Esophagus muscularis mucosa (tissue), 4 donors: ENCODE measurements at regions not wholly inside any gene's neighbourhood (a gene's known extent, or its start where the extent isn't known, plus 50 kb on each side); places are given as distances from the start of the nearest gene placed in this dataset.

Experiments used
- DNase-seq: peaks from one replicate; pipeline ENCODE4 v3.0.0-alpha.2; 2017; ENCODE audit errors: extremely low spot score
- H3K27ac ChIP-seq, 4 donors: fragments of 200-600 bp; sonication (generic); replicated peaks in 1 of 4; 1 replicate in 3 of 4; 2 replicates in 1 of 4; pipeline ENCODE4 v1.5.1; 2016 to 2019; ENCODE audit warnings: mild to moderate bottlenecking in 1 of 4
- H3K27me3 ChIP-seq, 4 donors: fragments of 200-600 bp; sonication (generic); one replicate each; pipeline versions ENCODE4 v1.5.1 to v1.6.0; 2016 to 2019
- H3K36me3 ChIP-seq, 4 donors: fragments of 200-600 bp; sonication (generic); one replicate each; pipeline ENCODE4 v1.5.1; 2016 to 2019
- H3K4me1 ChIP-seq, 4 donors: fragments of 200-600 bp; sonication (generic); one replicate each; pipeline ENCODE4 v1.5.1; 2016 to 2019
- H3K4me3 ChIP-seq, 4 donors: fragments of 200-600 bp; sonication (generic); 1 replicate in 2 of 4; 2 replicates in 2 of 4; pipeline ENCODE4 v1.5.1; 2016 to 2019; ENCODE audit warnings: mild to moderate bottlenecking in 4 of 4, moderate library complexity in 1 of 4
- H3K9me3 ChIP-seq, 4 donors: fragments of 200-600 bp; sonication (generic); 1 replicate in 3 of 4; 2 replicates in 1 of 4; pipeline ENCODE4 v1.5.1; 2016 to 2019
- CTCF ChIP-seq, 3 experiments: fragments of 200-600 bp in 2 of 3; fragments of 450-650 bp in 1 of 3; sonication (generic) in 2 of 3; IDR thresholded peaks; one replicate each; pipeline ENCODE4 v1.5.1; 2017 to 2019; ENCODE audit warnings: antibody characterized with exemption in 3 of 3, mild to moderate bottlenecking in 2 of 3, moderate library complexity in 1 of 3
- EP300 ChIP-seq: sonication (generic); formaldehyde crosslinking; IDR thresholded peaks from one replicate; pipeline ENCODE4 v1.6.1; 2017; ENCODE audit warnings: antibody characterized with exemption
- POLR2A ChIP-seq: fragments of 450-650 bp; IDR thresholded peaks from one replicate; pipeline ENCODE4 v1.6.1; 2017; ENCODE audit warnings: antibody characterized with exemption, moderate library complexity, mild to moderate bottlenecking, low read depth
- POLR2AphosphoS5 ChIP-seq, 2 donors: sonication (generic); formaldehyde crosslinking; IDR thresholded peaks; one replicate each; pipeline ENCODE4 v1.6.1; 2017; ENCODE audit warnings: antibody characterized with exemption in 2 of 2
- WGBS: methylation state at CpG from one replicate; pipeline ENCODE4 v1.1.5; 2018; 5-methylcytosine and 5-hydroxymethylcytosine counted together
- intact Hi-C: fragments of 100-400 bp; cut with DNase I; formaldehyde crosslinking; loops from one replicate; pipeline ENCODE4 v1.15.1; 2023

GRCh38 chr2:145984580-145984979 is 1464.7 kb upstream of the ZEB2 start:
- Histone ChIP-seq H3K4me1 (no peaks in the 10 kb centered on the region), H3K9me3 (no peaks in the 10 kb centered on the region), H3K36me3 (no peaks in the 10 kb centered on the region), H3K27me3 (no peaks in the 10 kb centered on the region), H3K27ac (no peak overlapping the region), H3K4me3 (no peak overlapping the region)
- TF ChIP-seq POLR2AphosphoS5 (IDR thresholded peaks at IDR 0.05) (no peak), POLR2A (no peak), EP300 (no peak), CTCF (IDR thresholded peaks at IDR 0.05) (no peak)
- intact Hi-C loops: no loop called here
- DNase-seq: no peak
- 68% methylated on average over 2 of the region's 2 CpGs for WGBS

DNA sequence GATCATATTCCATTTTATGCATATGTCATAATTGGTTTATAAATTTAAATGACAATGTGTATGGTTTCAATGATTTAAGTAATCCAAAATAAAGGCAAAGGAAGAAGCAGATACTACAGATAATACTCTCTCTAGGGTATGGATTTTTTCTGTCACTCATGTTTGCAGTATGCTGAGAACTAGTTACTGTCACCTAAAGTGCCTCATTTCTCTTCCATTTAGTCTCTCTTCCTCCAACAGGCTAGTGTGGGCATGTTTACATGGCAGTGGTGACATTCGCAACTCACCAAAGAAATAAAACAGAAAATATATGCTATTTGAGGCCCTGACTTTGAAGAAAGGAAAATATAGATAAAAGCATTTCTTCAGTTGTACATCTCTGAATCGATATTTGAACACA is 1460.4 kb upstream of the ZEB2 start:
- Histone ChIP-seq H3K36me3 (no peaks in the 10 kb centered on the region), H3K27me3 (no peaks in the 10 kb centered on the region), H3K4me3 (no peak overlapping the region), H3K9me3 (no peaks in the 10 kb centered on the region), H3K27ac (no peak overlapping the region), H3K4me1 (no peaks in the 10 kb centered on the region)
- no peak for TF ChIP-seq POLR2A
- intact Hi-C loops: no loop called here
- no peak for DNase-seq
- 98% methylated on average over 2 of the region's 2 CpGs for WGBS

DNA sequence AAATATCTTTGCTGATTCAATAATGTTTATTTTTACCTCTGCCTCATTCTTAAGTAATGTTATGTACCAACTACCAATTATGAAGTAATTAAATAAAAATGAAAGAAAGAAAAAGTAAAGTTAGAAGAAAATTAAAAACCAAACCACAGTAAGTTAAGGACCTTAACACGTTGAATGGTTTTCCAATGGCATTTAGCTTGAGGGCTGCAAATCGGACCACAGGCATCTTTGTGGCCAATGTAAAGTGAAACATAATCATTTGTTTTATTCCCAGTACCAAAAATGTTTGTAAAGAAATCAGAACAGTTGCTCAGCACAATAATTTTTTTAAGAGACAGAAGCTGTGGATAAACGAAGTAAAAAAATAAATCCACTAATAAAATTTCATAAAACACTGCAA is 1455.5 kb upstream of the ZEB2 start:
- Histone ChIP-seq H3K36me3 (no peaks in the 10 kb centered on the region), H3K9me3 (no peaks in the 10 kb centered on the region), H3K4me3 (no peak overlapping the region), H3K27me3 (no peaks in the 10 kb centered on the region), H3K4me1 (no peaks in the 10 kb centered on the region), H3K27ac (no peak overlapping the region)
- intact Hi-C loops: no loop called here
- WGBS: 59% methylated on average over 3 of the region's 3 CpGs
- DNase-seq: no peak
- TF ChIP-seq POLR2A: no peak
- TF ChIP-seq CTCF (IDR thresholded peaks at IDR 0.05): no peak
- TF ChIP-seq POLR2AphosphoS5 (IDR thresholded peaks at IDR 0.05): no peak
- no peak for TF ChIP-seq EP300

DNA sequence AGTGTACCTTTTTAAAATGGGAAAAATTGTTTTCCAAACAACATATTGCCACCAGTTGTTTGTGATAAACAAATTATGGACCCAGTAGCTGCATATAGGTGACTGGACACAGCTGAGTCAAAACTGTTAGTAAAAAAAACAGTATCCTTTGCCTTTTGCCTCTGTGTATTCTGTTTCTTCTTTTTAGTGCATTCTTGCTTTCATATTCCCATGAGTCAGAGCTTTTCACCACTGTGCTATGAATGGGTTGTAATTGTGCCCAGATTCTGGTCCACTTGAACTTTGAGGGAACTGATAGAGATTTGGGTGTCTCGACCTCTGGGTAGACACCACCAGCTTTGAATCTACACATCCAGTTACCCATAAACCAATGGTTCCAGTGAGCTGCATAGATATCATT is 1441.9 kb upstream of the ZEB2 start:
- WGBS: 67% methylated on average over 1 of the region's 1 CpG
- TF ChIP-seq POLR2A (no peak), CTCF (IDR thresholded peaks at IDR 0.05) (no peak), EP300 (no peak), POLR2AphosphoS5 (IDR thresholded peaks at IDR 0.05) (no peak)
- intact Hi-C loops: no loop called here
- Histone ChIP-seq H3K27ac (no peak overlapping the region), H3K4me3 (no peak overlapping the region), H3K27me3 (no peaks in the 10 kb centered on the region), H3K36me3 (no peaks in the 10 kb centered on the region), H3K9me3 (peaks cover 0 to 12% (median 10%) of the 10 kb centered on the region in 4 donors), H3K4me1 (no peaks in the 10 kb centered on the region)
- DNase-seq: no peak

DNA sequence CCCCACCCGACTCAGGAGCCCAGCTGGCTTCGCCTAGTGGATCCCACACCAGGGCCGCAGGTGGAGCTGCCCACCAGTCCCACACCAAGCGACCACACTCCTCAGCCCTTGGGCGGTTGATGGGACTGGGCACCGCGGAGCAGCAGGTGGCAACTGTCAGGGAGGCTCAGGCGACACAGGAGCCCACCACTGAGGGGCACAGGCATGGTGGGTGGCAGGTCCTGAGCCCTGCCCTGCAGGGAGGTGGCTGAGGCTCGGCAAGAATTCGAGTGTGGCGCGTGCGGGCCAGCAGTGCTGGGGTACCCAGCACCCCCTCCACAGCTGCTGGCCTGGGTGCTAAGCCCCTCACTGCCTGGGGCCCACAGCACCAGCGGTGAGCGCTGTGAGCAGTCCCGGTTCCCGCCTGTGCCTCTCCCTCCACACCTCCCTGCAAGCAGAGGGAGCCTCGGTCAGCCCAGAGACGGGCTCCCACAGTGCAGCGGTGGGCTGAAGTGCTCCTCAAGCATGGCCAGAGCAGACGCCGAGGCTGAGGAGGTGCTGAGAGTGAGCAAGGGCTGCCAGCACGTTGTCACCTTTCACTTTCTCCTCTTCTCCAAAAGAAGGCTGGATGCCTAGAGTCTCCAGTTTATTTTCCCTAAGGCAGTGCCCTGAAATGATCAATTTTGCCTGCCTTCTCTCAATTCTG is 1440.7 kb upstream of the ZEB2 start:
- no peak for DNase-seq
- Histone ChIP-seq H3K27ac (no peak overlapping the region), H3K4me1 (no peaks in the 10 kb centered on the region), H3K9me3 (peaks cover 0 to 18% (median 16%) of the 10 kb centered on the region in 4 donors), H3K36me3 (no peaks in the 10 kb centered on the region), H3K27me3 (no peaks in the 10 kb centered on the region), H3K4me3 (no peak overlapping the region)
- TF ChIP-seq POLR2AphosphoS5 (IDR thresholded peaks at IDR 0.05): no peak
- no peak for TF ChIP-seq POLR2A
- no peak for TF ChIP-seq EP300
- TF ChIP-seq CTCF (IDR thresholded peaks at IDR 0.05): no peak
- 91% methylated on average over 9 of the region's 23 CpGs for WGBS
- intact Hi-C loops: no loop called here
